Stomach (tissue), 4 donors: ENCODE measurements at regions not wholly inside any gene's neighbourhood (a gene's known extent, or its start where the extent isn't known, plus 50 kb on each side); places are given as distances from the start of the nearest gene placed in this dataset.

ENCODE experiments used
- POLR2AphosphoS5 ChIP-seq, 3 donors: sonication (generic); formaldehyde crosslinking; IDR thresholded peaks; one replicate each; pipeline ENCODE4 v1.6.1; 2016; ENCODE audit warnings: antibody characterized with exemption in 3 of 3
- TF ChIP-seq, protein P1 (sequence below), 7 experiments: fragments of 450-650 bp in 4 of 7; fragments of 200-600 bp in 3 of 7; sonication (generic) in 3 of 7; IDR thresholded peaks; one replicate each; pipeline ENCODE4 v1.5.1; 2016 to 2019; ENCODE audit warnings: antibody characterized with exemption in 7 of 7, control low read depth in 2 of 7, mild to moderate bottlenecking in 1 of 7

DNA sequence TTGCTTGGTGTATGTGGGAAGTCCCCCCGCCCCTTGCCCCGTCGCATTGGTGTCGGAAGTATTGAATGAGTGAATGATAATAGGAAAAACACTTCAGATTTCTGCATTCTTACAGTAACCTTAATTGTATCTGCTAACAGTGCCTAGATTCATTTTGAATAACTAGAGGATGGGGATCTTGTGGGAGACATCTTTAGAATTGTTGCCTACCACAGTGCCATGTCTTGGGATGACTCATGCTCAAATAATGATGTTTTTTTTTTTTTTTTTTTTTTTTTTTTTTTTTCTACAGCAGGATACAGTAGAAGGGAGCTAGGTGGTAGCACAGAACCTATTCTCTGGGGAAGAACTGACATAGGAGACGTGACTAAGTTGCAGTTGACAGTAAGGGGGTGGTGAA lies 237.9 kb downstream of the USP25 start:
- TF ChIP-seq, protein P1, sequence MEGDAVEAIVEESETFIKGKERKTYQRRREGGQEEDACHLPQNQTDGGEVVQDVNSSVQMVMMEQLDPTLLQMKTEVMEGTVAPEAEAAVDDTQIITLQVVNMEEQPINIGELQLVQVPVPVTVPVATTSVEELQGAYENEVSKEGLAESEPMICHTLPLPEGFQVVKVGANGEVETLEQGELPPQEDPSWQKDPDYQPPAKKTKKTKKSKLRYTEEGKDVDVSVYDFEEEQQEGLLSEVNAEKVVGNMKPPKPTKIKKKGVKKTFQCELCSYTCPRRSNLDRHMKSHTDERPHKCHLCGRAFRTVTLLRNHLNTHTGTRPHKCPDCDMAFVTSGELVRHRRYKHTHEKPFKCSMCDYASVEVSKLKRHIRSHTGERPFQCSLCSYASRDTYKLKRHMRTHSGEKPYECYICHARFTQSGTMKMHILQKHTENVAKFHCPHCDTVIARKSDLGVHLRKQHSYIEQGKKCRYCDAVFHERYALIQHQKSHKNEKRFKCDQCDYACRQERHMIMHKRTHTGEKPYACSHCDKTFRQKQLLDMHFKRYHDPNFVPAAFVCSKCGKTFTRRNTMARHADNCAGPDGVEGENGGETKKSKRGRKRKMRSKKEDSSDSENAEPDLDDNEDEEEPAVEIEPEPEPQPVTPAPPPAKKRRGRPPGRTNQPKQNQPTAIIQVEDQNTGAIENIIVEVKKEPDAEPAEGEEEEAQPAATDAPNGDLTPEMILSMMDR (IDR thresholded peaks at IDR 0.05), result no peak
- no peak for TF ChIP-seq POLR2AphosphoS5 (IDR thresholded peaks at IDR 0.05)
